Stomach smooth muscle (tissue), 2 donors: ENCODE measurements at regions not wholly inside any gene's neighbourhood (a gene's known extent, or its start where the extent isn't known, plus 50 kb on each side); places are given as distances from the start of the nearest gene placed in this dataset.
A peak's percentile ranks its signal among the peaks of the same experiment; 100 is the strongest.

Experiments
- H3K27ac ChIP-seq: one replicate; pipeline ENCODE4 v1.7.0; 2013; ENCODE audit warnings: mild to moderate bottlenecking, low read length, inconsistent platforms
- H3K27me3 ChIP-seq, 2 donors: one replicate each; pipeline ENCODE4 v1.7.0; 2013; ENCODE audit warnings: low read length in 2 of 2; ENCODE audit not compliant: insufficient read depth in 2 of 2, control insufficient read depth in 1 of 2
- H3K36me3 ChIP-seq, 2 donors: one replicate each; pipeline ENCODE4 v1.7.0; 2013; ENCODE audit warnings: low read length in 2 of 2; ENCODE audit not compliant: control insufficient read depth in 2 of 2, insufficient read depth in 2 of 2
- H3K4me1 ChIP-seq: one replicate; pipeline ENCODE4 v1.7.0; 2013; ENCODE audit warnings: low read length; ENCODE audit not compliant: control insufficient read depth, insufficient read depth
- H3K4me3 ChIP-seq, 2 donors: one replicate each; pipeline ENCODE4 v1.7.0; 2013; ENCODE audit warnings: low read length in 2 of 2
- H3K9ac ChIP-seq, 2 donors: one replicate each; pipeline ENCODE4 v1.7.0; 2013; ENCODE audit warnings: low read length in 2 of 2, mild to moderate bottlenecking in 1 of 2
- H3K9me3 ChIP-seq, 2 donors: one replicate each; pipeline ENCODE4 v1.7.0; 2013; ENCODE audit warnings: low read length in 2 of 2; ENCODE audit not compliant: control insufficient read depth in 2 of 2
- donor health status: healthy.
- donor health status: Pancreatic carcinoma.

GRCh38 chr5:176740131-176740701, 70.1 kb upstream of the UNC5A start:
- Histone ChIP-seq H3K27ac (no peak overlapping the region), H3K4me1 (peaks cover 7% of the 10 kb centered on the region), H3K27me3 (peaks cover 59 to 65% of the 10 kb centered on the region in 2 donors), H3K9me3 (no peaks in the 10 kb centered on the region), H3K9ac (no peak overlapping the region), H3K4me3 (no peak overlapping the region), H3K36me3 (no peaks in the 10 kb centered on the region)

- Histone ChIP-seq H3K9ac (no peak overlapping the region), H3K4me3 (no peak overlapping the region)
Measured at GRCh38 chr5:176740702-176741496, 69.5 kb upstream of the UNC5A start.

GRCh38 chr5:176741561-176742211, 68.7 kb upstream of the UNC5A start:
- Histone ChIP-seq H3K9ac (no peak overlapping the region), H3K27me3 (peaks cover 62 to 69% of the 10 kb centered on the region in 2 donors), H3K36me3 (no peaks in the 10 kb centered on the region), H3K4me3 (no peak overlapping the region), H3K27ac (no peak overlapping the region), H3K4me1 (peaks cover 7% of the 10 kb centered on the region), H3K9me3 (no peaks in the 10 kb centered on the region)

More at GRCh38 chr5:176740702-176741496, 69.5 kb upstream of the UNC5A start:
- no peak overlapping the region for H3K27ac ChIP-seq
- peaks cover 61 to 67% of the 10 kb centered on the region in 2 donors for H3K27me3 ChIP-seq
- H3K9me3 ChIP-seq, result no peaks in the 10 kb centered on the region
- H3K36me3 ChIP-seq, result no peaks in the 10 kb centered on the region
- peaks cover 7% of the 10 kb centered on the region for H3K4me1 ChIP-seq

- Histone ChIP-seq H3K9me3 (no peaks in the 10 kb centered on the region), H3K9ac (no peak overlapping the region), H3K27me3 (peaks cover 63 to 65% of the 10 kb centered on the region in 2 donors), H3K4me1 (peaks cover 7% of the 10 kb centered on the region), H3K36me3 (no peaks in the 10 kb centered on the region), H3K27ac (no peak overlapping the region), H3K4me3 (no peak overlapping the region)
Measured at GRCh38 chr5:176742246-176743105, 67.9 kb upstream of the UNC5A start.

GRCh38 chr5:176743136-176743861, 67.1 kb upstream of the UNC5A start:
- no peaks in the 10 kb centered on the region for H3K9me3 ChIP-seq
- no peak overlapping the region for H3K9ac ChIP-seq
- H3K36me3 ChIP-seq, result no peaks in the 10 kb centered on the region
- peaks cover 61 to 62% of the 10 kb centered on the region in 2 donors for H3K27me3 ChIP-seq
- peaks cover 7% of the 10 kb centered on the region for H3K4me1 ChIP-seq
- peak overlapping the region in 1 of 2 donors; percentile 8 for H3K4me3 ChIP-seq
- H3K27ac ChIP-seq, result no peak overlapping the region

GRCh38 chr5:176743868-176744583, 66.3 kb upstream of the UNC5A start:
- peaks cover 7% of the 10 kb centered on the region for H3K4me1 ChIP-seq
- H3K36me3 ChIP-seq, result no peaks in the 10 kb centered on the region
- H3K27me3 ChIP-seq, result peaks cover 58 to 62% of the 10 kb centered on the region in 2 donors
- H3K9ac ChIP-seq, result no peak overlapping the region
- H3K4me3 ChIP-seq, result no peak overlapping the region
- no peaks in the 10 kb centered on the region for H3K9me3 ChIP-seq
- H3K27ac ChIP-seq, result no peak overlapping the region

GRCh38 chr5:176744584-176744965, 65.8 kb upstream of the UNC5A start:
- Histone ChIP-seq H3K27me3 (peaks cover 59% of the 10 kb centered on the region in 2 donors), H3K4me3 (no peak overlapping the region), H3K36me3 (no peaks in the 10 kb centered on the region), H3K27ac (no peak overlapping the region), H3K4me1 (peaks cover 7% of the 10 kb centered on the region), H3K9me3 (no peaks in the 10 kb centered on the region), H3K9ac (no peak overlapping the region)

GRCh38 chr5:176747670-176748072, 62.7 kb upstream of the UNC5A start:
- Histone ChIP-seq H3K27ac (no peak overlapping the region), H3K36me3 (no peaks in the 10 kb centered on the region), H3K27me3 (peaks cover 40 to 42% of the 10 kb centered on the region in 2 donors), H3K9ac (no peak overlapping the region), H3K9me3 (no peaks in the 10 kb centered on the region), H3K4me1 (peaks cover 7% of the 10 kb centered on the region), H3K4me3 (no peak overlapping the region)

- H3K36me3 ChIP-seq, result no peaks in the 10 kb centered on the region
- no peak overlapping the region for H3K27ac ChIP-seq
- no peak overlapping the region for H3K9ac ChIP-seq
- H3K9me3 ChIP-seq, result no peaks in the 10 kb centered on the region
- peaks cover 37% of the 10 kb centered on the region in 2 donors for H3K27me3 ChIP-seq
- H3K4me3 ChIP-seq, result no peak overlapping the region
- H3K4me1 ChIP-seq, result peaks cover 3% of the 10 kb centered on the region
Measured at GRCh38 chr5:176748073-176748966, 62.0 kb upstream of the UNC5A start.
